D341Med (cell line): ENCODE measurements at regions not wholly inside any gene's neighbourhood (a gene's known extent, or its start where the extent isn't known, plus 50 kb on each side); places are given as distances from the start of the nearest gene placed in this dataset.
"Not testable (repeated sequence)": the region's sequence is repeated elsewhere in the genome, so short reads cannot be mapped to it uniquely, and the experiment has no call there.

Experiments used
- DNase-seq: peaks from one replicate; pipeline ENCODE4 v3.0.0; 2012; ENCODE audit warnings: low spot score

- no peak for DNase-seq
Measured at GRCh38 chr4:64216741-64217140, 192.5 kb downstream of the TECRL start.

GRCh38 chr4:64205376-64205775 is 203.9 kb downstream of the TECRL start:
- DNase-seq: no peak

GRCh38 chr4:64200001-64200555 is 209.2 kb downstream of the TECRL start:
- no peak for DNase-seq

- DNase-seq: no peak
Measured at GRCh38 chr4:64195582-64195981, 213.7 kb downstream of the TECRL start.

GRCh38 chr4:64192731-64193412 is 216.4 kb downstream of the TECRL start:
- DNase-seq: no peak

GRCh38 chr4:64174247-64174882 is 234.9 kb downstream of the TECRL start:
- DNase-seq: no peak

- DNase-seq: no peak
Measured at GRCh38 chr4:64166365-64166764, 242.9 kb downstream of the TECRL start.

- DNase-seq: peak; percentile 46
Measured at GRCh38 chr4:64158648-64159326, 250.5 kb downstream of the TECRL start.

- DNase-seq: no peak
Measured at GRCh38 chr4:64157397-64157796, 251.9 kb downstream of the TECRL start.

GRCh38 chr4:64156253-64156652 is 253.0 kb downstream of the TECRL start:
- DNase-seq: no peak

GRCh38 chr4:64146030-64146429 is 263.2 kb downstream of the TECRL start:
- DNase-seq: no peak

GRCh38 chr4:64144994-64145393 is 264.3 kb downstream of the TECRL start:
- DNase-seq: no peak

- no peak for DNase-seq
Measured at GRCh38 chr4:64130907-64131306, 278.3 kb downstream of the TECRL start.

- DNase-seq: no peak
Measured at GRCh38 chr4:64125354-64125753, 283.9 kb downstream of the TECRL start.

- DNase-seq: no peak
Measured at GRCh38 chr4:64121803-64122202, 287.4 kb downstream of the TECRL start.

- no peak for DNase-seq
Measured at GRCh38 chr4:64105903-64106302, 303.3 kb downstream of the TECRL start.

- no peak for DNase-seq
Measured at GRCh38 chr4:64095398-64095797, 313.9 kb downstream of the TECRL start.

GRCh38 chr4:64079316-64079715 is 329.9 kb downstream of the TECRL start:
- no peak for DNase-seq

GRCh38 chr4:64068096-64068495 is 341.2 kb downstream of the TECRL start:
- DNase-seq: no peak

- no peak for DNase-seq
Measured at GRCh38 chr4:64062991-64063390, 346.3 kb downstream of the TECRL start.

- DNase-seq: not testable (repeated sequence)
Measured at GRCh38 chr4:64037033-64037432, 372.2 kb downstream of the TECRL start.

- DNase-seq: no peak
Measured at GRCh38 chr4:64022560-64022959, 386.7 kb downstream of the TECRL start.

- no peak for DNase-seq
Measured at GRCh38 chr4:64016893-64017292, 392.4 kb downstream of the TECRL start.
